Skin of body (tissue), 1 donor: ENCODE measurements at regions not wholly inside any gene's neighbourhood (a gene's known extent, or its start where the extent isn't known, plus 50 kb on each side); places are given as distances from the start of the nearest gene placed in this dataset.
"Not testable (repeated sequence)": the region's sequence is repeated elsewhere in the genome, so short reads cannot be mapped to it uniquely, and the experiment has no call there.

Source experiments
- DNase-seq: peaks from one replicate; lab custom pipeline; 2025; lab: John Stamatoyannopoulos, UW

GRCh38 chr7:119696336-119696735 lies 576.6 kb upstream of the KCND2 start:
- no peak for DNase-seq

GRCh38 chr7:119703895-119704294 lies 569.1 kb upstream of the KCND2 start:
- DNase-seq: no peak

- DNase-seq: no peak
Observed at GRCh38 chr7:119706608-119707007, 566.4 kb upstream of the KCND2 start.

GRCh38 chr7:119708891-119709290 lies 564.1 kb upstream of the KCND2 start:
- DNase-seq: no peak

- no peak for DNase-seq
Observed at GRCh38 chr7:119711104-119711503, 561.9 kb upstream of the KCND2 start.

- DNase-seq: no peak
Observed at GRCh38 chr7:119712886-119713462, 560.0 kb upstream of the KCND2 start.

GRCh38 chr7:119713606-119714005 lies 559.4 kb upstream of the KCND2 start:
- DNase-seq: no peak

- peak; percentile 10 for DNase-seq
Observed at GRCh38 chr7:119720541-119720940, 552.4 kb upstream of the KCND2 start.

- DNase-seq: no peak
Observed at GRCh38 chr7:119724041-119724792, 548.8 kb upstream of the KCND2 start.

GRCh38 chr7:119733127-119733879 lies 539.7 kb upstream of the KCND2 start:
- DNase-seq: no peak

- no peak for DNase-seq
Observed at GRCh38 chr7:119737390-119737789, 535.6 kb upstream of the KCND2 start.

GRCh38 chr7:119745280-119745679 lies 527.7 kb upstream of the KCND2 start:
- DNase-seq: not testable (repeated sequence)

- DNase-seq: no peak
Observed at GRCh38 chr7:119748251-119748860, 524.6 kb upstream of the KCND2 start.

GRCh38 chr7:119748991-119749390 lies 524.0 kb upstream of the KCND2 start:
- DNase-seq: no peak

- DNase-seq: no peak
Observed at GRCh38 chr7:119756687-119757086, 516.3 kb upstream of the KCND2 start.

- DNase-seq: no peak
Observed at GRCh38 chr7:119758254-119758653, 514.7 kb upstream of the KCND2 start.

GRCh38 chr7:119761776-119762175 lies 511.2 kb upstream of the KCND2 start:
- DNase-seq: no peak

GRCh38 chr7:119782286-119782685 lies 490.7 kb upstream of the KCND2 start:
- no peak for DNase-seq

GRCh38 chr7:119783799-119784198 lies 489.2 kb upstream of the KCND2 start:
- no peak for DNase-seq

GRCh38 chr7:119802147-119802546 lies 470.8 kb upstream of the KCND2 start:
- DNase-seq: no peak

- no peak for DNase-seq
Observed at GRCh38 chr7:119825091-119825655, 447.8 kb upstream of the KCND2 start.

- no peak for DNase-seq
Observed at GRCh38 chr7:119826547-119826946, 446.4 kb upstream of the KCND2 start.
